ENCODE measurements at regions not wholly inside any gene's neighbourhood (a gene's known extent, or its start where the extent isn't known, plus 50 kb on each side); places are given as distances from the start of the nearest gene placed in this dataset.

DNA sequence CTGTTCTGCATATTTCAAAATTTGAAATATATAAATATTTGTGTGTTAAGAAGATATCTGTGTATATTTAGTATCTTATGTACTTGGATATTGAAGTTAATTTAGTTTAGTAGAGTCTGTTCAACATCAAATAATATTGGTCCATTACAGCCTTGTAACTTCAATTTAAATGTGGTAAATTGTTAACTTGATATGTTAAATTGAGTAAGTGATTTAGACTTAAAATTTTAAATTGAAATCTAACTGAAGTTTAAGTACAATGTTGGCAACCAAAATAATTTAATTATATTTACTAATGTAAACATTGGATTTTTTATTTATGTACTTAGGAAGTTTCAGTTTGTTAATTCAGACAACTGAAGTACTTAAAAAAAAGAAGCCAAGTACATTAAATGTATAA, 343.9 kb upstream of the DNAJC19 start:
- no peaks in the 10 kb centered on the region for H3K36me3 Mint-ChIP-seq
- TF ChIP-seq, protein P1, sequence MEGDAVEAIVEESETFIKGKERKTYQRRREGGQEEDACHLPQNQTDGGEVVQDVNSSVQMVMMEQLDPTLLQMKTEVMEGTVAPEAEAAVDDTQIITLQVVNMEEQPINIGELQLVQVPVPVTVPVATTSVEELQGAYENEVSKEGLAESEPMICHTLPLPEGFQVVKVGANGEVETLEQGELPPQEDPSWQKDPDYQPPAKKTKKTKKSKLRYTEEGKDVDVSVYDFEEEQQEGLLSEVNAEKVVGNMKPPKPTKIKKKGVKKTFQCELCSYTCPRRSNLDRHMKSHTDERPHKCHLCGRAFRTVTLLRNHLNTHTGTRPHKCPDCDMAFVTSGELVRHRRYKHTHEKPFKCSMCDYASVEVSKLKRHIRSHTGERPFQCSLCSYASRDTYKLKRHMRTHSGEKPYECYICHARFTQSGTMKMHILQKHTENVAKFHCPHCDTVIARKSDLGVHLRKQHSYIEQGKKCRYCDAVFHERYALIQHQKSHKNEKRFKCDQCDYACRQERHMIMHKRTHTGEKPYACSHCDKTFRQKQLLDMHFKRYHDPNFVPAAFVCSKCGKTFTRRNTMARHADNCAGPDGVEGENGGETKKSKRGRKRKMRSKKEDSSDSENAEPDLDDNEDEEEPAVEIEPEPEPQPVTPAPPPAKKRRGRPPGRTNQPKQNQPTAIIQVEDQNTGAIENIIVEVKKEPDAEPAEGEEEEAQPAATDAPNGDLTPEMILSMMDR (IDR thresholded peaks at IDR 0.05; ENCODE audit: unreplicated experiment), result no peak
- H3K4me3 Mint-ChIP-seq, result no peak overlapping the region
- peaks cover 14% of the 10 kb centered on the region for H3K27me3 Mint-ChIP-seq (ENCODE audit: low read depth)
- no peak overlapping the region for H3K27ac Mint-ChIP-seq
- H3K4me1 Mint-ChIP-seq, result no peaks in the 10 kb centered on the region
- H3K9me3 Mint-ChIP-seq, result no peaks in the 10 kb centered on the region
- DNase-seq (ENCODE audit: low spot score in 2 of 2, unreplicated experiment in 2 of 2), result no peak

DNA sequence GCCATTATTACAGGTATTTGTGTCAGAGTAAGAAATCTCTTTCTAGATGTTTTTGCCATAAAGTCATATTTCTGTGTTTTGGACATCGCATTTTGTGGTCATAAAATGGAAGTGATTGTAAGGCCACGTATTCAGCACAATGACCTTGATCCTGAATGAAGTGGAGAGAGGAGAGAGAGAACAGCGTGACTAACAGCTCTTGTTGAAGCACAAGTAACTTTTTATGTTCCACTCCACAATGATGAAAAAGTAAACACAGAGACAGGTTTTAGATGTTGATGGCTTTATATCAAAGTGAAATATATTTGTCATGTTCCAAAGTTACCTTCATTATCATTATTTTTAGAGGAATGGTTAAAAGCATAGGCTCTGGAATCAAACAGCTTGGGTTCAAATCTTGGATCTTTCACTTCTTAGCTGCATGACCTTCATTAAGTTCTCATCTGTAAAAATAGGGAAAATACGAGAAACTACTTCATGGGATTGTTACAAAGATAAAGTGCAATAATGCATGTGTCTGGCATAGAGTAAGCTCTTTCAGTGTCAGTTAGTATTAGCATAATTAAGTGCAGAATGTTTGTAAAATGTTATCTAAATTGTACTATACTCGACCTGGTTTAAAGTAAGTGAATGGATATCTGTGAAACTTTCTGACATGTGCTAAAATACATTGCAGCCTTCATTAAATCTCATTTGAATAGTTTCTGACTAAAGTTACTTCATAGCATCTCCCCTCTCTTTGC, 341.5 kb upstream of the DNAJC19 start:
- no peaks in the 10 kb centered on the region for H3K36me3 Mint-ChIP-seq
- TF ChIP-seq, protein P1 (IDR thresholded peaks at IDR 0.05; ENCODE audit: unreplicated experiment), result no peak
- DNase-seq (ENCODE audit: low spot score in 2 of 2, unreplicated experiment in 2 of 2), result no peak
- H3K27me3 Mint-ChIP-seq (ENCODE audit: low read depth), result peaks cover 20% of the 10 kb centered on the region
- no peaks in the 10 kb centered on the region for H3K4me1 Mint-ChIP-seq
- no peak overlapping the region for H3K4me3 Mint-ChIP-seq
- H3K9me3 Mint-ChIP-seq, result no peaks in the 10 kb centered on the region
- H3K27ac Mint-ChIP-seq, result no peak overlapping the region

DNA sequence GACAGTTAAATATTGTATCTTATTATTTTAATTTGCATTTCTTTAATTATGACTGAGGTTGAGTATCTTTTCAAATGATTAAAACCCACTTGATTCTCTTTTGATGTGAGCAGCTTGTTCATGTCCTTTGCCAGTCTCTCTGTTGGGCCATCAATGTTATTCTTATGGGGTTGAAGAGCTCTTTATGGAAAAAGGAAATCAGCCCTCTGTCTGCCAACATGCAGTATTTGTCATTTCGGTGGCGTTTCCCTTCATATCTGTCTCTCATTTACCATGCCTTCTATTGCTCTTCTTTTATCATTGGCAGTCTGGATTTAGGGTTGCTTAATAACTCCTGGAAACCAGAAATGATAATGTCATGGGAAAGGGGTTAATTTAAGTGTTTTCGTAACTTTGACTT, 340.7 kb upstream of the DNAJC19 start:
- no peak overlapping the region for H3K27ac Mint-ChIP-seq
- TF ChIP-seq, protein P1 (IDR thresholded peaks at IDR 0.05; ENCODE audit: unreplicated experiment), result no peak
- H3K36me3 Mint-ChIP-seq, result no peaks in the 10 kb centered on the region
- no peak for DNase-seq (ENCODE audit: low spot score in 2 of 2, unreplicated experiment in 2 of 2)
- H3K9me3 Mint-ChIP-seq, result no peaks in the 10 kb centered on the region
- peaks cover 24% of the 10 kb centered on the region for H3K27me3 Mint-ChIP-seq (ENCODE audit: low read depth)
- no peak overlapping the region for H3K4me3 Mint-ChIP-seq
- H3K4me1 Mint-ChIP-seq, result no peaks in the 10 kb centered on the region

DNA sequence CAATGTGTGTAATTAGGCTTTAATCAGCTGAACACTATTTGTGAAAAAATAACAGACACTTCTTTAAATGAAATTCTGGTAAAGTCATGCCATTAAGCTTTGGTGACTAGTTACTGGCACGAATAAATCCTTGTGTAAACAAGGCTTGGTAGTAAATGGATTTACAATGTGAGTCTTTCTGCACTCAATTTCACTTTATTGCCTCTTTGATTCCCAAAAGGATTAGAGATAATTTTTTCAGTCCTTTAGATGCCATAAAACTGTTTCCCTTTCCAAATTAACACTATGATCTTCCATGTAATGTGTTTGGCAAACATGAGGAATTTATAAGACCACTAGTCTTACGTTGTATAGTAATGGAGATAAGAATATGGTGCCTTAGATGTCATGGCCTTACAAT, 339.5 kb upstream of the DNAJC19 start:
- Mint-ChIP-seq H3K27ac (no peak overlapping the region), H3K4me1 (no peaks in the 10 kb centered on the region)

DNA sequence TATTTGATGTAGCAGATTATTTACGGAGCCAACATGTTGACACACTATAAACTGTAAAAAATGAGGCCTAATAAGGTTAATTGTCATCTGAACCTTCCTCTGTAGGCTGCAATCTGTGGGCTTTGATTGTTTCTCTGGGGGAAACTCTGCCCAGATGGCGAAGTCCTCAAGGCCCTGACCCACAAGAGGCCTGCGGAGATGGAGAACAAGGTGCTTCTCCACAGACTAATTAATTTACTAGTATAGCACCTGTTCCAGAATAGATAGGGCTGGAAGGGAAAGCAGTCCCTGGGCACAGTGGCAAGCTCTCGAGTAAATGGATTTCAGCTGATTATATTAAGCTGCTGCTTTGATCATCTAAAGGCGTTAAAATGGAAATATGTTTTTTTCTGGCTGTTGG, 338.8 kb upstream of the DNAJC19 start:
- Mint-ChIP-seq H3K36me3 (no peaks in the 10 kb centered on the region), H3K4me3 (no peak overlapping the region), H3K27me3 (ENCODE audit: low read depth) (peaks cover 29% of the 10 kb centered on the region), H3K4me1 (no peaks in the 10 kb centered on the region), H3K27ac (no peak overlapping the region), H3K9me3 (no peaks in the 10 kb centered on the region)
- DNase-seq (ENCODE audit: low spot score in 2 of 2, unreplicated experiment in 2 of 2), result no peak
- TF ChIP-seq, protein P1 (IDR thresholded peaks at IDR 0.05; ENCODE audit: unreplicated experiment), result no peak

More for the DNA sequence above, 339.5 kb upstream of the DNAJC19 start:
- Mint-ChIP-seq H3K27me3 (ENCODE audit: low read depth) (peaks cover 24% of the 10 kb centered on the region), H3K36me3 (no peaks in the 10 kb centered on the region), H3K9me3 (no peaks in the 10 kb centered on the region), H3K4me3 (no peak overlapping the region)
- TF ChIP-seq, protein P1 (IDR thresholded peaks at IDR 0.05; ENCODE audit: unreplicated experiment), result no peak
- no peak for DNase-seq (ENCODE audit: low spot score in 2 of 2, unreplicated experiment in 2 of 2)
